DND-41 (cell line): ENCODE measurements at regions not wholly inside any gene's neighbourhood (a gene's known extent, or its start where the extent isn't known, plus 50 kb on each side); places are given as distances from the start of the nearest gene placed in this dataset.

ENCODE experiments used
- ATAC-seq: fragments of 200-7000 bp; cut with Tn5 transposase; 3 replicates; pipeline ENCODE4 v1.9.1; 2021; ENCODE audit warnings: low read depth; ENCODE audit not compliant: insufficient read depth
- DNase-seq: peaks from one replicate; pipeline ENCODE4 v3.0.0-alpha.2; 2020
- H2AFZ ChIP-seq: 2 replicates; pipeline ENCODE4 v1.6.0; 2012; ENCODE audit warnings: low read depth, low read length
- H3K27ac ChIP-seq: 2 replicates; pipeline ENCODE4 v1.5.1; 2012; ENCODE audit warnings: low read length, inconsistent platforms
- H3K27me3 ChIP-seq: fragments of 200-600 bp; sonication (generic); 2 replicates; pipeline ENCODE4 v1.6.0; 2012; ENCODE audit warnings: low read length, mild to moderate bottlenecking, inconsistent platforms; ENCODE audit not compliant: insufficient read depth, poor library complexity
- H3K36me3 ChIP-seq: 2 replicates; pipeline ENCODE4 v1.5.1; 2012; ENCODE audit warnings: low read length, inconsistent platforms; ENCODE audit not compliant: insufficient read depth
- H3K4me1 ChIP-seq: 2 replicates; pipeline ENCODE4 v1.5.1; 2012; ENCODE audit warnings: mild to moderate bottlenecking, low read length; ENCODE audit not compliant: insufficient read depth
- H3K4me2 ChIP-seq: 2 replicates; pipeline ENCODE4 v1.6.0; 2012; ENCODE audit warnings: mild to moderate bottlenecking, moderate library complexity, low read length, inconsistent platforms; ENCODE audit not compliant: insufficient read depth
- H3K4me3 ChIP-seq, 2 experiments: fragments of 200-600 bp in 1 of 2; shearing (Covaris generic) in 1 of 2; 2 replicates each; pipeline ENCODE4 v1.5.1; 2012 to 2016; ENCODE audit warnings: inconsistent platforms in 2 of 2, low read length in 2 of 2, mild to moderate bottlenecking in 2 of 2, low read depth in 1 of 2, moderate library complexity in 1 of 2
- H3K79me2 ChIP-seq: 2 replicates; pipeline ENCODE4 v1.6.0; 2012; ENCODE audit warnings: low read length, inconsistent platforms; ENCODE audit not compliant: insufficient read depth
- H3K9ac ChIP-seq: 2 replicates; pipeline ENCODE4 v1.6.0; 2012; ENCODE audit warnings: low read depth, mild to moderate bottlenecking, inconsistent platforms, low read length, moderate library complexity
- H3K9me3 ChIP-seq: 2 replicates; pipeline ENCODE4 v1.5.1; 2012; ENCODE audit warnings: low read length, moderate library complexity, mild to moderate bottlenecking, inconsistent platforms; ENCODE audit not compliant: insufficient read depth, severe bottlenecking
- H4K20me1 ChIP-seq: 2 replicates; pipeline ENCODE4 v1.6.0; 2012; ENCODE audit warnings: low read length; ENCODE audit not compliant: insufficient read depth
- EZH2 ChIP-seq: IDR thresholded peaks from 3 replicates; pipeline ENCODE4 v1.6.1; 2012; ENCODE audit warnings: borderline replicate concordance, low read depth, mild to moderate bottlenecking, moderate library complexity, low read length, inconsistent platforms; ENCODE audit not compliant: severe bottlenecking
- TF ChIP-seq, protein P1 (sequence below): IDR thresholded peaks from 2 replicates; pipeline ENCODE4 v1.5.1; 2012; ENCODE audit warnings: borderline replicate concordance, low read length, moderate library complexity, mild to moderate bottlenecking; ENCODE audit not compliant: poor library complexity, severe bottlenecking; ENCODE audit errors: extremely low read depth

DNA sequence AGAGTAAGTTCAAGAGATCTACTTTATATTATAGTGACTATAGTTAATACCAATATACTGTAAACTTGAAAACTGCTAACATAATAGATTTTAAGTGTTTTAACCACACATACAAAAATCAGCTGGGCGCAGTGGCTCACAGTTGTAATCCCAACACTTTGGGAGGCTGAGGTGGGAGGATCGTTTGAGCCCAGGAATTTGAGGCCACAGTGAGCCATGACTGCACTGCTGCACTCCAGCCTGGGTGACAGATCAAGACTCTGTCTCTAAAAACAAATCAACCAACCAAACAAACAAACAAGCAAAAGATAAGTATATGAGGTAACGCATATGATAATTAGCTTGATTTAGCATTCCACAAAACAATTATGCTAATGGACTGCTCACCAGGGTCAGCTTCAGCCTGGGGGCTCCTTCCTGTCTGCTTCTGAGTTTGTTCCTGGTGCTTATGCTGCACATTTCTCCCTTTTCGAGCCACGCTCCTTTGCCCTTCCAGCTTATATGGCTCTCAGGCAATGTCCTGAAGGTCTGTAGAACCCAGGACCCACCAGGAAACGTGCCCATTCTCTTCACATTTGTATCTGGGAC, 357.6 kb downstream of the EN1 start:
- H3K4me3 ChIP-seq, result no peak overlapping the region
- no peak overlapping the region for H3K27ac ChIP-seq
- H3K27me3 ChIP-seq, result no peaks in the 10 kb centered on the region
- no peak overlapping the region for H2AFZ ChIP-seq
- H3K79me2 ChIP-seq, result no peaks in the 10 kb centered on the region
- H3K4me1 ChIP-seq, result no peaks in the 10 kb centered on the region
- no peaks in the 10 kb centered on the region for H3K36me3 ChIP-seq
- no peak overlapping the region for H3K4me2 ChIP-seq
- ATAC-seq, result no peak
- no peaks in the 10 kb centered on the region for H4K20me1 ChIP-seq
- H3K9me3 ChIP-seq, result no peaks in the 10 kb centered on the region
- DNase-seq, result no peak
- H3K9ac ChIP-seq, result no peak overlapping the region
- TF ChIP-seq, protein P1, sequence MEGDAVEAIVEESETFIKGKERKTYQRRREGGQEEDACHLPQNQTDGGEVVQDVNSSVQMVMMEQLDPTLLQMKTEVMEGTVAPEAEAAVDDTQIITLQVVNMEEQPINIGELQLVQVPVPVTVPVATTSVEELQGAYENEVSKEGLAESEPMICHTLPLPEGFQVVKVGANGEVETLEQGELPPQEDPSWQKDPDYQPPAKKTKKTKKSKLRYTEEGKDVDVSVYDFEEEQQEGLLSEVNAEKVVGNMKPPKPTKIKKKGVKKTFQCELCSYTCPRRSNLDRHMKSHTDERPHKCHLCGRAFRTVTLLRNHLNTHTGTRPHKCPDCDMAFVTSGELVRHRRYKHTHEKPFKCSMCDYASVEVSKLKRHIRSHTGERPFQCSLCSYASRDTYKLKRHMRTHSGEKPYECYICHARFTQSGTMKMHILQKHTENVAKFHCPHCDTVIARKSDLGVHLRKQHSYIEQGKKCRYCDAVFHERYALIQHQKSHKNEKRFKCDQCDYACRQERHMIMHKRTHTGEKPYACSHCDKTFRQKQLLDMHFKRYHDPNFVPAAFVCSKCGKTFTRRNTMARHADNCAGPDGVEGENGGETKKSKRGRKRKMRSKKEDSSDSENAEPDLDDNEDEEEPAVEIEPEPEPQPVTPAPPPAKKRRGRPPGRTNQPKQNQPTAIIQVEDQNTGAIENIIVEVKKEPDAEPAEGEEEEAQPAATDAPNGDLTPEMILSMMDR, result no peak
- TF ChIP-seq EZH2, result no peak

DNA sequence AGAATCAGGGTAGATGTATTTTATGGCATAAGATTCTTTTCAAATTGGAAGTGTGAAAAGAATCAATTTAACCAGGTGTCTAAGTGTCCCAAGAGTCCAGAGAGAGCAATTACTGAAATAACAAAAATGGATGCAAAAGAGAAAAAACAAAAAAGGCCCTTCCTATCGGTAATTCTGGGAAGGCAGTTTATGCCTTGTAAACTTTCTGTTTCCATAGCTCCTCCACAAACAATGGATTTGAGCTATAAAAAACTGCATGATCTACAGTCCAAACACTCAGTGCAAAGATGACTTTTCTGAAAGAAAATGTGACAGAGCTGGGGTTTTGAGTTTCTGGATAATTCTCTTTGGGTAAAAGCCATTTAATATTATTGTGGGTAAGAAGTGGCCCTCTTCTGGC, 366.1 kb downstream of the EN1 start:
- Histone ChIP-seq H3K4me1 (no peaks in the 10 kb centered on the region), H3K4me2 (no peak overlapping the region), H2AFZ (no peak overlapping the region), H4K20me1 (no peaks in the 10 kb centered on the region), H3K9ac (no peak overlapping the region), H3K9me3 (no peaks in the 10 kb centered on the region), H3K4me3 (no peak overlapping the region), H3K79me2 (no peaks in the 10 kb centered on the region), H3K27me3 (no peaks in the 10 kb centered on the region), H3K36me3 (no peaks in the 10 kb centered on the region), H3K27ac (no peak overlapping the region)
- TF ChIP-seq, protein P1, result no peak
- no peak for TF ChIP-seq EZH2
- ATAC-seq (no peak), DNase-seq (no peak)

DNA sequence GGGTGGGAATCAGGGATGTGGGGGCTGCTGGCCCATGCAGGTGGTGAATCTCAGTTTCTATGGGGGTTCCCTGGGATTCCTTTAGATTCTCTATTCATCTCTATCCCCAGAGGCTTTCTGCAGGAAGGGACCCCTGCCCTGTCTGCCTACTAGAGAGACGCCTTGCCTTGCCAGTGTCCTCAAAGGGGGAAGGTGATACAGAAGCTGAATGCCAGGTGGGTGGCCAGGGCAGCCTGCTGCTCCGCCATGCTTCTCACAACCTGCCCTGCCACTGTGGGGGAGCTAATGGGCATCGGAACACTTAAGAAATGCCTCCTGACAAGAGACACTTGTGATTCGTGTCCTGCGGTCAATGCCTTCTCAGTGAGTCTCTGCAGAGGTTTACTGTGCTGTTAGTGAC, 368.4 kb downstream of the EN1 start:
- DNase-seq (no peak), ATAC-seq (no peak)
- H3K27me3 ChIP-seq, result no peaks in the 10 kb centered on the region
- H3K4me1 ChIP-seq, result no peaks in the 10 kb centered on the region
- no peak overlapping the region for H3K4me3 ChIP-seq
- H3K27ac ChIP-seq, result no peak overlapping the region
- H3K9ac ChIP-seq, result no peak overlapping the region
- H3K79me2 ChIP-seq, result no peaks in the 10 kb centered on the region
- no peaks in the 10 kb centered on the region for H3K9me3 ChIP-seq
- no peak overlapping the region for H3K4me2 ChIP-seq
- no peak overlapping the region for H2AFZ ChIP-seq
- no peaks in the 10 kb centered on the region for H4K20me1 ChIP-seq
- TF ChIP-seq EZH2, result no peak
- TF ChIP-seq, protein P1, result no peak
- H3K36me3 ChIP-seq, result no peaks in the 10 kb centered on the region

DNA sequence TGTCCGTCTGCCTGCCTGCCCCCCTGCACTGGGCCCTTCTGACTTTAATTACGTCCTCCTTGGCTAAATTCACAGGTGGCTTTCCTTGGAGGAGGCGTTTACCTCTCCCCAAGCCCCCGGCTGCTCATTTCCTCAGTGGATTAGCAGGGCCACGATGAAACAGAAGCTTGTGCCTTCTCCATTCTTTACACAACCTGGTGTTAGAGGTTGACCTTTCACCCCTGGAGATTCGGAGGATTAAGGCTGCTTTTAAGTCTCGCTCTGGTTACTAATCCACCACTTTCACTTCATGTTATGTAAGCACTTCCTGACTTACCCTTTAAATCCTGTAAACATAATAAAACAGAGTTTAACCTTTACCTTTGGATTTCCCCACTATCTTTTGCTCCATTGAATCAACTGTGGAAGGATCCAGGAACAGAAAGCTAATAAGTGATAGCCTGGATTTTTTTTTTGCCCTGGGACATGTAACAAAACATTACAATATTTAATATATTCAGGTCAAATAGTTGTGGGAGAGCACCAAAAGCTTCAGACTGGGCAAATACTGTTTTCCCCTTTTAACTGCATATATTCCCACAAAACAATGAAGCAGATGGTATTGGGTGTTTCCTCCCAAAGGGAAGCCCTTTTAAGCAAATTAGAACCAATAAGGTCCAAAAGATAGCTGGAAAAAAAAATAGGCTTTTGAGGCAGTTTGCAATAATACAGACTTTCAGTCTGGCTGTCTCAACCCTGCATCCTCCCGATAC, 370.2 kb downstream of the EN1 start:
- Histone ChIP-seq H4K20me1 (no peaks in the 10 kb centered on the region), H3K4me2 (no peak overlapping the region), H2AFZ (no peak overlapping the region), H3K27me3 (no peaks in the 10 kb centered on the region), H3K4me3 (no peak overlapping the region), H3K4me1 (no peaks in the 10 kb centered on the region), H3K36me3 (no peaks in the 10 kb centered on the region), H3K79me2 (no peaks in the 10 kb centered on the region), H3K27ac (no peak overlapping the region), H3K9ac (no peak overlapping the region), H3K9me3 (no peaks in the 10 kb centered on the region)
- TF ChIP-seq EZH2, result no peak
- TF ChIP-seq, protein P1, result no peak
- DNase-seq (no peak), ATAC-seq (no peak)
